Endothelial cell of umbilical vein (primary cell): ENCODE measurements at regions not wholly inside any gene's neighbourhood (a gene's known extent, or its start where the extent isn't known, plus 50 kb on each side); places are given as distances from the start of the nearest gene placed in this dataset.

Source experiments
- BruUV-seq: library from RNA; stranded (reverse); fragments of 400-500 nt; replicated peaks from 2 replicates; lab custom pipeline; 2021; lab: Mats Ljungman, UMichigan
- CTCF ChIA-PET: fragments of 300-600, 350-600 bp; sonication (Branson Sonifier 250); formaldehyde crosslinking; loops from one replicate; lab custom pipeline; 2021; ENCODE audit warnings: antibody characterized with exemption, inconsistent platforms; lab: Charles Lee
- POLR2A ChIA-PET: fragments of 300-600, 350-600 bp; sonication (Branson Sonifier 250); formaldehyde crosslinking; loops from one replicate; lab custom pipeline; 2021; ENCODE audit warnings: antibody characterized with exemption, inconsistent platforms; lab: Charles Lee
- DNase-seq: peaks from one replicate; pipeline ENCODE4 v3.0.0-alpha.2; 2011; ENCODE audit warnings: low read depth, low spot score
- FAIRE-seq: peaks from 2 replicates; lab custom pipeline; 2011; peaks lifted over from hg19 to GRCh38; lab: Jason Lieb, UNC
- H2AFZ ChIP-seq: 2 replicates; pipeline ENCODE4 v1.6.0; 2012; ENCODE audit warnings: low read depth, low read length, control low read depth, inconsistent platforms
- H3K27ac ChIP-seq: 2 replicates; pipeline ENCODE4 v1.5.1; 2011; ENCODE audit warnings: low read depth, mild to moderate bottlenecking, control low read depth, low read length, moderate library complexity; ENCODE audit not compliant: insufficient read depth
- H3K27me3 ChIP-seq, 2 experiments: 2 replicates each; pipeline versions ENCODE4 v1.6.0 to v1.6.1; 2011; ENCODE audit warnings: low read length in 2 of 2, mixed read lengths in 1 of 2; ENCODE audit not compliant: control insufficient read depth in 2 of 2, insufficient read depth in 2 of 2
- H3K36me3 ChIP-seq, 2 experiments: 2 replicates in 1 of 2; 3 replicates in 1 of 2; pipeline ENCODE4 v1.5.1; 2011; ENCODE audit warnings: low read length in 2 of 2, mild to moderate bottlenecking in 1 of 2, moderate library complexity in 1 of 2; ENCODE audit not compliant: control insufficient read depth in 2 of 2, insufficient read depth in 2 of 2; ENCODE audit errors: extremely low read depth in 1 of 2
- H3K4me1 ChIP-seq: 3 replicates; pipeline ENCODE4 v1.5.1; 2011; ENCODE audit warnings: mild to moderate bottlenecking, low read length; ENCODE audit not compliant: control insufficient read depth, insufficient read depth; ENCODE audit errors: extremely low read depth
- H3K4me2 ChIP-seq: 2 replicates; pipeline ENCODE4 v1.6.1; 2011; ENCODE audit warnings: low read length, control low read depth, mixed read lengths; ENCODE audit not compliant: insufficient read depth
- H3K4me3 ChIP-seq, 3 experiments: fragments of 200-600 bp in 1 of 3; sonication (generic), shearing (Covaris generic) in 1 of 3; replicated peaks in 1 of 3; 2 replicates each; pipeline ENCODE4 v1.5.1; 2011 to 2016; ENCODE audit warnings: control low read depth in 3 of 3, low read length in 3 of 3, mild to moderate bottlenecking in 2 of 3, inconsistent platforms in 1 of 3, low read depth in 1 of 3, moderate library complexity in 1 of 3; ENCODE audit not compliant: insufficient read depth in 1 of 3
- H3K79me2 ChIP-seq: 2 replicates; pipeline ENCODE4 v1.6.0; 2012; ENCODE audit warnings: low read length, inconsistent platforms; ENCODE audit not compliant: control insufficient read depth, insufficient read depth
- H3K9ac ChIP-seq: replicated peaks from 2 replicates; pipeline ENCODE3; 2011; ENCODE audit warnings: low read length, control low read depth; ENCODE audit not compliant: insufficient read depth; ENCODE audit errors: extremely low read depth
- H3K9me1 ChIP-seq: replicated peaks from 3 replicates; pipeline ENCODE4 v1.6.0; 2011; ENCODE audit warnings: mild to moderate bottlenecking, low read length; ENCODE audit not compliant: control insufficient read depth, insufficient read depth; ENCODE audit errors: extremely low read depth
- H3K9me3 ChIP-seq: replicated peaks from 2 replicates; pipeline ENCODE4 v1.5.1; 2012; ENCODE audit warnings: low read length, inconsistent platforms; ENCODE audit not compliant: control insufficient read depth, insufficient read depth
- H4K20me1 ChIP-seq: replicated peaks from 2 replicates; pipeline ENCODE3; 2011; ENCODE audit warnings: mild to moderate bottlenecking, low read length; ENCODE audit not compliant: control insufficient read depth, insufficient read depth; ENCODE audit errors: extremely low read depth
- EZH2 ChIP-seq: IDR thresholded peaks from 2 replicates; pipeline ENCODE4 v1.6.1; 2012; ENCODE audit warnings: borderline replicate concordance, low read depth, mild to moderate bottlenecking, moderate library complexity, low read length, inconsistent platforms; ENCODE audit not compliant: severe bottlenecking
- FOS ChIP-seq: IDR thresholded peaks from 2 replicates; pipeline ENCODE4 v1.6.1; 2011; ENCODE audit warnings: mild to moderate bottlenecking, low read length, moderate library complexity, borderline replicate concordance; ENCODE audit not compliant: insufficient read depth
- GATA2 ChIP-seq: IDR thresholded peaks from 2 replicates; pipeline ENCODE4 v1.7.0; 2011; ENCODE audit warnings: low read depth, mild to moderate bottlenecking, moderate library complexity, mixed read lengths, low read length; ENCODE audit not compliant: insufficient read length, insufficient read depth
- JUN ChIP-seq: IDR thresholded peaks from 2 replicates; pipeline ENCODE4 v1.6.1; 2011; ENCODE audit warnings: borderline replicate concordance, low read depth; ENCODE audit not compliant: insufficient read length, insufficient read depth
- MYC ChIP-seq: IDR thresholded peaks from one replicate; pipeline ENCODE4 v1.6.1; 2011; ENCODE audit warnings: mild to moderate bottlenecking, low read depth, low read length
- POLR2A ChIP-seq: IDR thresholded peaks from 2 replicates; pipeline ENCODE4 v1.6.1; 2012; ENCODE audit warnings: low read depth, mild to moderate bottlenecking, control low read depth, low read length
- POLR2AphosphoS5 ChIP-seq: IDR thresholded peaks from 2 replicates; pipeline ENCODE4 v1.6.1; 2012; ENCODE audit warnings: low read depth, mild to moderate bottlenecking, control low read depth, low read length, moderate library complexity; ENCODE audit not compliant: insufficient read depth
- dilution Hi-C: fragments of 300-500 bp; cut with MboI; formaldehyde crosslinking; loops from one replicate; pipeline ENCODE4 v1.15.0; 2019; ENCODE audit warnings: low sequenced_read_pairs; ENCODE audit not compliant: extremely low pct_ligation_motif_present
- intact Hi-C: fragments of 100-400 bp; cut with micrococcal nuclease; formaldehyde crosslinking; loops from one replicate; pipeline ENCODE4 v1.10.0; 2022
- TF ChIP-seq, protein P1 (sequence below), 2 donors: IDR thresholded peaks; 1 replicate in 1 of 2; 2 replicates in 1 of 2; pipeline ENCODE4 v1.5.1; 2011; ENCODE audit warnings: low read length in 2 of 2, mild to moderate bottlenecking in 2 of 2, moderate library complexity in 2 of 2, control low read depth in 1 of 2, inconsistent platforms in 1 of 2, low read depth in 1 of 2; ENCODE audit not compliant: insufficient read depth in 1 of 2; ENCODE audit errors: extremely low read depth in 1 of 2
- TF ChIP-seq, protein P2 (sequence below): IDR thresholded peaks from 2 replicates; pipeline ENCODE4 v1.6.1; 2011; ENCODE audit not compliant: insufficient read depth, insufficient read length

DNA sequence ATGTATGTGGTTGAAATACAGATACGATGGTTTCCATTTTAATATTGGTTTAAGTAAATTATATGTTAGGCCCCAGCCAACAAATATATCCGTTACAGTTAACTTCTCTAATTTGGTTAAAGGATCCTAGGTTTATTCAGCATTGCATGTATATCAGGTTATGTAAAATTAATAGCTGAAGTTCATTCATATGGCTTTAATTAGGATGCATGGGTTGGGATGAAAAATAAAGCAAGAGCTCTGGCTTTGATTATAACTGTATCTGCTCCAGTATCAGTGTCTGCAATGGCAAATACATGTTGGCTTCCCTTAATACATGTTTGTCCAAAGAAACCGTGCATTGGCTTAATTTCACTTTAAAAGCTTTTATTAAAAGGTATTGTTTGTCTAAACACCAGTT lies 435.7 kb upstream of the SETBP1 start:
- Histone ChIP-seq H3K27ac (no peak overlapping the region), H3K9ac (no peak overlapping the region), H3K9me3 (no peaks in the 10 kb centered on the region), H3K27me3 (no peaks in the 10 kb centered on the region), H3K36me3 (no peaks in the 10 kb centered on the region), H3K9me1 (no peaks in the 10 kb centered on the region), H3K4me1 (no peaks in the 10 kb centered on the region), H2AFZ (no peak overlapping the region), H4K20me1 (no peaks in the 10 kb centered on the region), H3K79me2 (no peaks in the 10 kb centered on the region), H3K4me3 (no peak overlapping the region), H3K4me2 (no peak overlapping the region)
- DNase-seq (no peak), FAIRE-seq (no peak)
- POLR2A ChIA-PET = no interaction called here
- no TSS peak for BruUV-seq
- intact Hi-C loops = no loop called here
- no peak for TF ChIP-seq MYC
- TF ChIP-seq, protein P1, sequence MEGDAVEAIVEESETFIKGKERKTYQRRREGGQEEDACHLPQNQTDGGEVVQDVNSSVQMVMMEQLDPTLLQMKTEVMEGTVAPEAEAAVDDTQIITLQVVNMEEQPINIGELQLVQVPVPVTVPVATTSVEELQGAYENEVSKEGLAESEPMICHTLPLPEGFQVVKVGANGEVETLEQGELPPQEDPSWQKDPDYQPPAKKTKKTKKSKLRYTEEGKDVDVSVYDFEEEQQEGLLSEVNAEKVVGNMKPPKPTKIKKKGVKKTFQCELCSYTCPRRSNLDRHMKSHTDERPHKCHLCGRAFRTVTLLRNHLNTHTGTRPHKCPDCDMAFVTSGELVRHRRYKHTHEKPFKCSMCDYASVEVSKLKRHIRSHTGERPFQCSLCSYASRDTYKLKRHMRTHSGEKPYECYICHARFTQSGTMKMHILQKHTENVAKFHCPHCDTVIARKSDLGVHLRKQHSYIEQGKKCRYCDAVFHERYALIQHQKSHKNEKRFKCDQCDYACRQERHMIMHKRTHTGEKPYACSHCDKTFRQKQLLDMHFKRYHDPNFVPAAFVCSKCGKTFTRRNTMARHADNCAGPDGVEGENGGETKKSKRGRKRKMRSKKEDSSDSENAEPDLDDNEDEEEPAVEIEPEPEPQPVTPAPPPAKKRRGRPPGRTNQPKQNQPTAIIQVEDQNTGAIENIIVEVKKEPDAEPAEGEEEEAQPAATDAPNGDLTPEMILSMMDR (IDR thresholded peaks at IDR 0.05; ENCODE audit: extremely low read depth in 1 of 2, insufficient read depth in 1 of 2, low read depth in 1 of 2, low read length in 2 of 2) = no peak
- TF ChIP-seq, protein P2, sequence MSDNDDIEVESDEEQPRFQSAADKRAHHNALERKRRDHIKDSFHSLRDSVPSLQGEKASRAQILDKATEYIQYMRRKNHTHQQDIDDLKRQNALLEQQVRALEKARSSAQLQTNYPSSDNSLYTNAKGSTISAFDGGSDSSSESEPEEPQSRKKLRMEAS = no peak
- no peak for TF ChIP-seq POLR2A
- no peak for TF ChIP-seq FOS
- no peak for TF ChIP-seq POLR2AphosphoS5
- TF ChIP-seq EZH2 = no peak
- TF ChIP-seq GATA2 = no peak
- no peak for TF ChIP-seq JUN
- CTCF ChIA-PET = no interaction called here
- dilution Hi-C loops = no loop called here
